Keratinocyte (primary cell): ENCODE measurements at regions not wholly inside any gene's neighbourhood (a gene's known extent, or its start where the extent isn't known, plus 50 kb on each side); places are given as distances from the start of the nearest gene placed in this dataset.
A peak's percentile ranks its signal among the peaks of the same experiment; 100 is the strongest.

Experiments used
- DNase-seq: peaks from one replicate; pipeline ENCODE4 v3.0.0-alpha.2; 2011; ENCODE audit warnings: low read depth, missing footprints, low spot score
- FAIRE-seq: peaks from 2 replicates; lab custom pipeline; 2011; peaks lifted over from hg19 to GRCh38; lab: Jason Lieb, UNC
- H2AFZ ChIP-seq: 2 replicates; pipeline ENCODE4 v1.6.0; 2012; ENCODE audit warnings: low read length, control low read depth, inconsistent platforms; ENCODE audit not compliant: control insufficient read depth
- H3K27ac ChIP-seq: 2 replicates; pipeline ENCODE4 v1.5.1; 2011; ENCODE audit warnings: low read length; ENCODE audit not compliant: control insufficient read depth, insufficient read depth
- H3K27me3 ChIP-seq: 3 replicates; pipeline ENCODE4 v1.6.0; 2011; ENCODE audit warnings: low read length; ENCODE audit not compliant: control insufficient read depth, insufficient read depth; ENCODE audit errors: extremely low read depth
- H3K36me3 ChIP-seq, 2 experiments: 2 replicates in 1 of 2; 3 replicates in 1 of 2; pipeline ENCODE4 v1.5.1; 2011; ENCODE audit warnings: low read length in 2 of 2, mild to moderate bottlenecking in 1 of 2; ENCODE audit not compliant: control insufficient read depth in 2 of 2, insufficient read depth in 2 of 2; ENCODE audit errors: extremely low read depth in 1 of 2
- H3K4me1 ChIP-seq: 3 replicates; pipeline ENCODE4 v1.5.1; 2011; ENCODE audit warnings: low read length; ENCODE audit not compliant: control insufficient read depth, insufficient read depth; ENCODE audit errors: extremely low read depth
- H3K4me2 ChIP-seq: 3 replicates; pipeline ENCODE4 v1.6.0; 2011; ENCODE audit warnings: low read depth, low read length; ENCODE audit not compliant: control insufficient read depth, insufficient read depth; ENCODE audit errors: extremely low read depth
- H3K4me3 ChIP-seq, 3 experiments: fragments of 200-600 bp in 1 of 3; sonication (generic) in 1 of 3; 2 replicates in 2 of 3; 3 replicates in 1 of 3; pipeline ENCODE4 v1.5.1; 2011 to 2016; ENCODE audit warnings: low read length in 3 of 3, mild to moderate bottlenecking in 3 of 3, control low read depth in 2 of 3, inconsistent platforms in 1 of 3, low read depth in 1 of 3, mixed read lengths in 1 of 3, mixed run types in 1 of 3, moderate library complexity in 1 of 3; ENCODE audit not compliant: control insufficient read depth in 2 of 3, insufficient read depth in 2 of 3; ENCODE audit errors: extremely low read depth in 1 of 3
- H3K79me2 ChIP-seq: 2 replicates; pipeline ENCODE4 v1.6.0; 2012; ENCODE audit warnings: low read length; ENCODE audit not compliant: control insufficient read depth, insufficient read depth
- H3K9ac ChIP-seq: 3 replicates; pipeline ENCODE4 v1.6.0; 2011; ENCODE audit warnings: low read length; ENCODE audit not compliant: control insufficient read depth, insufficient read depth; ENCODE audit errors: extremely low read depth
- H3K9me1 ChIP-seq: 3 replicates; pipeline ENCODE4 v1.6.0; 2011; ENCODE audit warnings: low read length; ENCODE audit not compliant: control insufficient read depth, insufficient read depth; ENCODE audit errors: extremely low read depth
- H3K9me3 ChIP-seq: 2 replicates; pipeline ENCODE4 v1.5.1; 2012; ENCODE audit warnings: low read depth, low read length; ENCODE audit not compliant: control insufficient read depth
- H4K20me1 ChIP-seq: 3 replicates; pipeline ENCODE4 v1.6.0; 2011; ENCODE audit warnings: low read length; ENCODE audit not compliant: control insufficient read depth, insufficient read depth; ENCODE audit errors: extremely low read depth
- CTCF ChIP-seq, 3 experiments: IDR thresholded peaks in 1 of 3; conservative IDR thresholded peaks in 1 of 3; optimal IDR thresholded peaks in 1 of 3; 2 replicates in 2 of 3; 3 replicates in 1 of 3; pipeline versions ENCODE3 to v1.5.1; 2011; ENCODE audit warnings: low read length in 3 of 3, mild to moderate bottlenecking in 3 of 3, moderate library complexity in 2 of 3, control low read depth in 1 of 3, inconsistent platforms in 1 of 3; ENCODE audit not compliant: insufficient read depth in 2 of 3; ENCODE audit errors: extremely low read depth in 1 of 3
- EZH2 ChIP-seq: IDR thresholded peaks from one replicate; pipeline ENCODE4 v1.6.1; 2012; ENCODE audit warnings: inconsistent platforms, mild to moderate bottlenecking, low read length, moderate library complexity
- dilution Hi-C: fragments of 300-500 bp; cut with MboI; formaldehyde crosslinking; loops from one replicate; pipeline ENCODE4 v1.7.0; 2020; ENCODE audit warnings: low sequenced_read_pairs; ENCODE audit not compliant: extremely low pct_ligation_motif_present

DNA sequence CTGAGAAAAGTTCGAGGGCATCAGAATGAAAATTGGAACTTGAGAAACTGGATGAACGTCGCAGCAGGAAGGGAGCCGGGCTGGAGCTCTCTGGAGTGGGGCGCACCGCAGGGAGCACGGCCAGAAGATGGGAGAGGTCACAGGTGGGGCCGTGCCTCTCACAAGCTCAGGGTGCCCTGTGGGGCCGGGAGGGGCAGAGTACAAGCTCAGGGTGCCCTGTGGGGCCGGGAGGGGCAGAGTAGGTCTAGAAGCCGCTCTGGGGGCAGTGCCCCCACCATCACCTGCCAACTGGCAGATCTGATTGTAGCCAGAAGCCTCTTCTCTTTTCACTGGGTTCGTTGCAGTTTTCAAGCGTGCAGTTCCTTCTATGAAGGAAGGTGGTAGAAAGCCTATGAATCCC is 61.1 kb upstream of the SNX9 start:
- peaks cover 44% of the 10 kb centered on the region for H3K4me1 ChIP-seq
- TF ChIP-seq CTCF (optimal IDR thresholded peaks at IDR 0.05 in 1 of 3, IDR thresholded peaks at IDR 0.05 in 1 of 3, conservative IDR thresholded peaks at IDR 0.05 in 1 of 3; ENCODE audit: extremely low read depth in 1 of 3, insufficient read depth in 2 of 3, low read length in 3 of 3) (no peak), EZH2 (no peak)
- H3K4me2 ChIP-seq: no peak overlapping the region

GRCh38 chr6:157762636-157763035 is 60.4 kb upstream of the SNX9 start:
- dilution Hi-C loops: no loop called here
- DNase-seq (no peak), FAIRE-seq (no peak)
- H3K79me2 ChIP-seq: no peaks in the 10 kb centered on the region
- no peaks in the 10 kb centered on the region for H3K27me3 ChIP-seq
- peak overlapping the region; percentile 98 for H3K27ac ChIP-seq
- peaks cover 44% of the 10 kb centered on the region for H3K4me1 ChIP-seq
- TF ChIP-seq EZH2 (no peak), CTCF (optimal IDR thresholded peaks at IDR 0.05 in 1 of 3, IDR thresholded peaks at IDR 0.05 in 1 of 3, conservative IDR thresholded peaks at IDR 0.05 in 1 of 3; ENCODE audit: extremely low read depth in 1 of 3, insufficient read depth in 2 of 3, low read length in 3 of 3) (peak in 2 of 3 experiments; percentile 6 to 11)
- H2AFZ ChIP-seq: no peak overlapping the region
- no peak overlapping the region for H3K4me3 ChIP-seq
- no peaks in the 10 kb centered on the region for H3K9me3 ChIP-seq
- no peaks in the 10 kb centered on the region for H3K36me3 ChIP-seq
- H3K9ac ChIP-seq: peak overlapping the region; percentile 56
- H3K4me2 ChIP-seq: peak overlapping the region; percentile 95
- peaks cover 2% of the 10 kb centered on the region for H3K9me1 ChIP-seq
- H4K20me1 ChIP-seq: no peaks in the 10 kb centered on the region

More for the DNA sequence above, 61.1 kb upstream of the SNX9 start:
- dilution Hi-C loops: no loop called here
- Histone ChIP-seq H3K27ac (no peak overlapping the region), H2AFZ (no peak overlapping the region), H3K9ac (no peak overlapping the region), H4K20me1 (no peaks in the 10 kb centered on the region), H3K4me3 (no peak overlapping the region), H3K27me3 (no peaks in the 10 kb centered on the region), H3K9me3 (no peaks in the 10 kb centered on the region), H3K79me2 (no peaks in the 10 kb centered on the region), H3K9me1 (peaks cover 2% of the 10 kb centered on the region), H3K36me3 (no peaks in the 10 kb centered on the region)
- no peak for FAIRE-seq
- no peak for DNase-seq
